HEK293T (cell line): ENCODE measurements at regions not wholly inside any gene's neighbourhood (a gene's known extent, or its start where the extent isn't known, plus 50 kb on each side); places are given as distances from the start of the nearest gene placed in this dataset.

ENCODE experiments used
- BHLHE40 ChIP-seq: fragments of 450-650 bp; IDR thresholded peaks from 2 replicates; pipeline ENCODE4 v1.6.1; 2016; ENCODE audit warnings: mild to moderate bottlenecking, moderate library complexity, borderline replicate concordance
- CTBP1 ChIP-seq: fragments of 450-650 bp; IDR thresholded peaks from 2 replicates; pipeline ENCODE4 v1.6.1; 2016; ENCODE audit warnings: borderline replicate concordance
- ELF4 ChIP-seq: fragments of 450-650 bp; IDR thresholded peaks from 2 replicates; pipeline ENCODE4 v1.6.1; 2017; ENCODE audit warnings: antibody characterized with exemption
- FOXA1 ChIP-seq: fragments of 450-650 bp; IDR thresholded peaks from 2 replicates; pipeline ENCODE4 v1.6.1; 2016; ENCODE audit warnings: mild to moderate bottlenecking
- FOXM1 ChIP-seq: fragments of 450-650 bp; IDR thresholded peaks from 2 replicates; pipeline ENCODE4 v1.6.1; 2017; ENCODE audit warnings: mild to moderate bottlenecking, borderline replicate concordance
- HDGF ChIP-seq: fragments of 450-650 bp; IDR thresholded peaks from 2 replicates; pipeline ENCODE4 v1.6.1; 2017; ENCODE audit warnings: antibody characterized with exemption, borderline replicate concordance
- L3MBTL2 ChIP-seq: fragments of 450-650 bp; conservative IDR thresholded peaks from 2 replicates; pipeline ENCODE4 v1.6.1; 2016; ENCODE audit warnings: mild to moderate bottlenecking
- LEF1 ChIP-seq: fragments of 450-650 bp; IDR thresholded peaks from 2 replicates; pipeline ENCODE4 v1.6.1; 2017; ENCODE audit warnings: mild to moderate bottlenecking, borderline replicate concordance
- NFRKB ChIP-seq: fragments of 450-650 bp; IDR thresholded peaks from 2 replicates; pipeline ENCODE4 v1.6.1; 2016; ENCODE audit warnings: mild to moderate bottlenecking, moderate library complexity
- SP1 ChIP-seq: fragments of 450-650 bp; IDR thresholded peaks from 2 replicates; pipeline ENCODE4 v1.6.1; 2017
- SUZ12 ChIP-seq: fragments of 450-650 bp; IDR thresholded peaks from 2 replicates; pipeline ENCODE4 v1.6.1; 2016; ENCODE audit warnings: mild to moderate bottlenecking
- ZNF384 ChIP-seq: fragments of 450-650 bp; IDR thresholded peaks from 2 replicates; pipeline ENCODE4 v1.6.1; 2016

DNA sequence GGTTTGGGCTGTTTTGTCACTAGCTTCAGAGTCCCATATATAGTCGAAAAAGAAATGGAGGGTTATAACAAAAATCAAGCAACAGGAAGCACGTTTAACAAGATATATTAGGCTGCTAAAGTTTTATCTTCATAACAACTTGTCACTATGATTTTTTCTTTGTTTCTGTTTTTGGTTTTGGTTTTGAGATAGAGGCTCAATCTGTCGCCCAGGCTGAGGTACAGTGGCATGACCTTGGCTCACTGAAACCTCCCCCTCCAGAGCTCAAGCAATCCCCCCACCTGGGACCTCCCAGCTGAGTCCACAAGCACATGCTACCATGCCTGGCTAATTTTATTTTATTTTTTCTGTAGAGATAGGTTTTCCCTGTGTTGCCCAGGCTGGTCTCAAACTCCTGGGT is 2664.4 kb downstream of the ARAP2 start:
- TF ChIP-seq LEF1, result no peak
- no peak for TF ChIP-seq FOXM1
- no peak for TF ChIP-seq NFRKB
- TF ChIP-seq SP1, result no peak
- TF ChIP-seq L3MBTL2, result no peak
- no peak for TF ChIP-seq SUZ12
- no peak for TF ChIP-seq BHLHE40
- no peak for TF ChIP-seq FOXA1
- no peak for TF ChIP-seq ELF4
- no peak for TF ChIP-seq HDGF
- TF ChIP-seq ZNF384, result no peak
- TF ChIP-seq CTBP1, result no peak
